ENCODE measurements at regions not wholly inside any gene's neighbourhood (a gene's known extent, or its start where the extent isn't known, plus 50 kb on each side); places are given as distances from the start of the nearest gene placed in this dataset.

DNA sequence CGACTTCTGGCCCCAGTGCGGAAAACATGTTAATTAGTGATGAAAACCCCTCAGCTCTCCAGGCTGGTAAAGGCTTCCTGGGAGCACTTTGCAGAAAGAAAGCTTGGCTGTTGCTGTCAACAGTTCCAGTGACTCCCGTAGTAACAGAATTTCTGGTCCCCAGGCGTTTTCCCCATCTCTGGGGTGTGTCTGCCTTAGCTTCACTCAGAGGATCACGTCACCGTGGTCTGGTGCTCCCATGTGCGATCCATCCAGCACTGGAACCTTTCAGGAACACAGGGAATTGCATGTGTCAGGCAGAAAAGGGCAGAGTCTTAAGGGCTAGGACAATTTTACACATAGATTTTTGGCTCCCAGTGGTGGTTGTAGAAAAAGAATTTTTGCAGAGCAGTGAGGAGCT lies 470.4 kb upstream of the USP24 start:
- WGBS (ENCODE audit: insufficient coverage), result over 99% methylated on average over 7 of the region's 7 CpGs

DNA sequence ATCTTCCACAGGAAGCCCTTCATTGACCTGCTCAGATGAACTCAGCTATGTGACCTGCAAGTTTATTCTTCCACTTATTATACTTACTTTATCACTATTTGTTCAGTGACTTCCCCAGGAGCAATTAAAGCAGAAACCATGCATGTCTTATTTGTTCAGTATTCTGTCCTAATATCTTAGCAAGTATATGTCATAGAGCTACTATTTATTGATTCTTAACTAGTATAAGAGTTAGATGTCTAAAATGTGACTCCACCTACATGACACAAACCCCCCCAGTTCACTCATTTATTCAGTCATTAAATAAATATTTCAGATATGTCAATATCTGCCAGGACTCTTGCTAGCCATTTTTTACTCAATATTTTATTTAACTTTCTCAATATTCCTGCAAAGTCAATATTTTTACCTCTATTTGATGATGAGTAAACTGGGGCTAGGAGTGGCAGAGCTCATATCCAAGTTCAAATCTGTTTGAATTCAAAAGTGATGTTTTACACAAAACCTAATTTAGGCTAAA lies 469.0 kb upstream of the USP24 start:
- Histone ChIP-seq H2AFZ (ENCODE audit: insufficient read depth, low read depth, low read length, poor library complexity, severe bottlenecking) (no peak overlapping the region), H3K4me2 (replicated peaks; ENCODE audit: extremely low read depth, low read length, poor library complexity, severe bottlenecking) (no peak overlapping the region), H3K27ac (ENCODE audit: low read depth in 1 of 2, low read length in 2 of 2) (no peak overlapping the region), H3K36me3 (replicated peaks in 1 of 2; ENCODE audit: control insufficient read depth in 1 of 2, insufficient read depth in 2 of 2, low read length in 2 of 2) (no peaks in the 10 kb centered on the region), H4K20me1 (ENCODE audit: insufficient read depth, low read length) (no peaks in the 10 kb centered on the region), H3K4me1 (ENCODE audit: control insufficient read depth in 1 of 2, insufficient read depth in 2 of 2, low read length in 2 of 2) (no peaks in the 10 kb centered on the region), H3K9ac (ENCODE audit: insufficient read depth, low read length, poor library complexity, severe bottlenecking) (no peak overlapping the region), H3K4me3 (replicated peaks in 1 of 3; ENCODE audit: low read depth in 2 of 3, low read length in 3 of 3) (no peak overlapping the region), H3K9me3 (replicated peaks in 1 of 2; ENCODE audit: control insufficient read depth in 1 of 2, insufficient read depth in 1 of 2, low read length in 2 of 2) (no peaks in the 10 kb centered on the region), H3K27me3 (ENCODE audit: control insufficient read depth in 2 of 2, insufficient read depth in 2 of 2, low read length in 2 of 2) (no peaks in the 10 kb centered on the region), H3K79me2 (ENCODE audit: insufficient read depth, low read length) (no peaks in the 10 kb centered on the region)
- Mint-ChIP-seq H3K4me1 (no peaks in the 10 kb centered on the region), H3K9me3 (peaks cover 0 to 3% (median 0%) of the 10 kb centered on the region in 7 donors), H3K4me3 (no peak overlapping the region), H3K27ac (no peak overlapping the region), H3K27me3 (ENCODE audit: low read depth in 3 of 3) (peaks cover 0 to 6% (median 3%) of the 10 kb centered on the region in 3 donors), H3K36me3 (no peaks in the 10 kb centered on the region)
- no peak for DNase-seq
- intact Hi-C loops (cut with micrococcal nuclease), result no loop called here
- TF ChIP-seq, protein P1, sequence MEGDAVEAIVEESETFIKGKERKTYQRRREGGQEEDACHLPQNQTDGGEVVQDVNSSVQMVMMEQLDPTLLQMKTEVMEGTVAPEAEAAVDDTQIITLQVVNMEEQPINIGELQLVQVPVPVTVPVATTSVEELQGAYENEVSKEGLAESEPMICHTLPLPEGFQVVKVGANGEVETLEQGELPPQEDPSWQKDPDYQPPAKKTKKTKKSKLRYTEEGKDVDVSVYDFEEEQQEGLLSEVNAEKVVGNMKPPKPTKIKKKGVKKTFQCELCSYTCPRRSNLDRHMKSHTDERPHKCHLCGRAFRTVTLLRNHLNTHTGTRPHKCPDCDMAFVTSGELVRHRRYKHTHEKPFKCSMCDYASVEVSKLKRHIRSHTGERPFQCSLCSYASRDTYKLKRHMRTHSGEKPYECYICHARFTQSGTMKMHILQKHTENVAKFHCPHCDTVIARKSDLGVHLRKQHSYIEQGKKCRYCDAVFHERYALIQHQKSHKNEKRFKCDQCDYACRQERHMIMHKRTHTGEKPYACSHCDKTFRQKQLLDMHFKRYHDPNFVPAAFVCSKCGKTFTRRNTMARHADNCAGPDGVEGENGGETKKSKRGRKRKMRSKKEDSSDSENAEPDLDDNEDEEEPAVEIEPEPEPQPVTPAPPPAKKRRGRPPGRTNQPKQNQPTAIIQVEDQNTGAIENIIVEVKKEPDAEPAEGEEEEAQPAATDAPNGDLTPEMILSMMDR (IDR thresholded peaks at IDR 0.05), result no peak

More for the DNA sequence above, 470.4 kb upstream of the USP24 start:
- H3K9me3 ChIP-seq (replicated peaks in 1 of 2; ENCODE audit: control insufficient read depth in 1 of 2, insufficient read depth in 1 of 2, low read length in 2 of 2), result no peaks in the 10 kb centered on the region
- no peaks in the 10 kb centered on the region for H3K36me3 ChIP-seq (replicated peaks in 1 of 2; ENCODE audit: control insufficient read depth in 1 of 2, insufficient read depth in 2 of 2, low read length in 2 of 2)
- H3K27me3 ChIP-seq (ENCODE audit: control insufficient read depth in 2 of 2, insufficient read depth in 2 of 2, low read length in 2 of 2), result no peaks in the 10 kb centered on the region
- Mint-ChIP-seq H3K27me3 (ENCODE audit: low read depth in 3 of 3) (peaks cover 0 to 2% (median 1%) of the 10 kb centered on the region in 3 donors), H3K27ac (no peak overlapping the region), H3K9me3 (peaks cover 0 to 3% (median 0%) of the 10 kb centered on the region in 7 donors), H3K4me1 (no peaks in the 10 kb centered on the region), H3K36me3 (no peaks in the 10 kb centered on the region), H3K4me3 (no peak overlapping the region)
- no peak overlapping the region for H2AFZ ChIP-seq (ENCODE audit: insufficient read depth, low read depth, low read length, poor library complexity, severe bottlenecking)
- DNase-seq, result no peak
- no peak overlapping the region for H3K9ac ChIP-seq (ENCODE audit: insufficient read depth, low read length, poor library complexity, severe bottlenecking)
- intact Hi-C loops (cut with micrococcal nuclease), result no loop called here
- no peaks in the 10 kb centered on the region for H3K4me1 ChIP-seq (ENCODE audit: control insufficient read depth in 1 of 2, insufficient read depth in 2 of 2, low read length in 2 of 2)
- no peaks in the 10 kb centered on the region for H4K20me1 ChIP-seq (ENCODE audit: insufficient read depth, low read length)
- no peak overlapping the region for H3K4me3 ChIP-seq (replicated peaks in 1 of 3; ENCODE audit: low read depth in 2 of 3, low read length in 3 of 3)
- H3K27ac ChIP-seq (ENCODE audit: low read depth in 1 of 2, low read length in 2 of 2), result no peak overlapping the region
- H3K4me2 ChIP-seq (replicated peaks; ENCODE audit: extremely low read depth, low read length, poor library complexity, severe bottlenecking), result no peak overlapping the region
- H3K79me2 ChIP-seq (ENCODE audit: insufficient read depth, low read length), result no peaks in the 10 kb centered on the region
- TF ChIP-seq, protein P1 (IDR thresholded peaks at IDR 0.05), result no peak

Data from CD14-positive monocyte (primary cell).